Epidermal melanocyte (primary cell): ENCODE measurements at regions not wholly inside any gene's neighbourhood (a gene's known extent, or its start where the extent isn't known, plus 50 kb on each side); places are given as distances from the start of the nearest gene placed in this dataset.

ENCODE experiments used
- DNase-seq: peaks from one replicate; pipeline ENCODE4 v3.0.0; 2011; ENCODE audit warnings: low spot score; ENCODE audit not compliant: insufficient read length

GRCh38 chr5:82405618-82406204 lies 127.6 kb upstream of the RPS23 start:
- DNase-seq = no peak

GRCh38 chr5:82405161-82405560 lies 127.0 kb upstream of the RPS23 start:
- no peak for DNase-seq

DNA sequence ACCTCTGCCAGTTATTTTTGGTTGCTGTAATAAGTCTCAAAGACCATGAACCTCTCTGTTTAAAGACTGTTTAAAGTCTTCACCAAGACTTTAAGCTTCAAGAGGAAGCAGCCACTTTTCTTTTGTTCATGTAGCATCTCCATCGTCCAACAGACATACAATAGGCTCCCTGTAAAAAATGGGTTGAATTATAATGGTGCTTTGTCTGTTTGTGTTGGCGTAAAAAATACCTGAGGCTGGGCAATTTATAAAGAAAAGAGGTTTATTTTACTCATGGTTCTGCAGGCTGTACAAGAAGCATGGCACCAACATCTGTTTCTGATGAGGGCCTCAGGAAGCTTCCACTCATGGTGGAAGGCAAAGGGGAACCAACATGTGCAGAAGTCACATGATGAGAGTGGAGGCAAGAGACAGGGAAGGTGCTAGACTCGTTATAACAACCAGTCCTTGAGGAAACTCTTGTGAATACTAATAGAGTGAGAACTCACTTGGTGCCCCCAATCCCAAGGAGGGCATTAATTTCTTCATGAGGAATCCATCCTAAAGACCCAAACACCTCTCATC lies 126.3 kb upstream of the RPS23 start:
- DNase-seq = no peak

DNA sequence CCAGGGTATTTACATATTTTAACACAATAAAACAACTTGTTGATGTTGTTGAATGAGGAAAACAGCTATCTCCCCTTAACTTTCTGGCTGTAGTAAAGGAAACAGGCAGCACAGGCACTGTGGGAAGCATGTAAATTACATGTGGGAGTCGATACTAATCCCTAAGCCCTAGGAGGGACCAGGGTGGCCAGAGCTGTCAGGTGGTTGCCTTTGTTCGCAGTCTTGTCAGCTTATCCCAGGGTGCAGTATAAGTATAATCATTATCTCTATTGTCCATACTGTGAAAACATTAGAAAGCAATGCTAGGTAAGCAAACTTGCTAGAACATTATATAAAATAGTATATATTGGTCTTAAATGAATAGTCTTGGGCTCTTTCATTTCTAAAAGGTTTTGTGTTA lies 125.6 kb upstream of the RPS23 start:
- DNase-seq = no peak

DNA sequence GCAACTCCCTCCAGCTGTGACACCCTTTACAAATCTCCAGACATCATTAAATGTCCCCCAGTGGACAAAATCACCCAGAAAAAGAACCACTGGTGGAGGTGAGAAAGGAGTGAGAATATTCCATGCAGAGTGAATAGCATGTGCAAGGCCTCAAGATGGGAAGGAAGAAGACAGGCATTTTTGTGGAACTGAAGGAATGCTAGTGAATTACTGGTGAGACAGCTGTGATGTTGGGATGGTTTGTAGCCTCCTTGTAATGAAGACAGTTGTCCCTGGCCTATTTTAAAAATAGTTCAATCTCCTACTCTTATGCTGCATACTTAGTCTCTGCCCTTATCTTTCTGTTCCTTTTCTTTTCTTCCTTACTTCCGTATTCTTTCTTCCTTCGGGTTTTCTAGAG lies 124.9 kb upstream of the RPS23 start:
- DNase-seq = no peak

DNA sequence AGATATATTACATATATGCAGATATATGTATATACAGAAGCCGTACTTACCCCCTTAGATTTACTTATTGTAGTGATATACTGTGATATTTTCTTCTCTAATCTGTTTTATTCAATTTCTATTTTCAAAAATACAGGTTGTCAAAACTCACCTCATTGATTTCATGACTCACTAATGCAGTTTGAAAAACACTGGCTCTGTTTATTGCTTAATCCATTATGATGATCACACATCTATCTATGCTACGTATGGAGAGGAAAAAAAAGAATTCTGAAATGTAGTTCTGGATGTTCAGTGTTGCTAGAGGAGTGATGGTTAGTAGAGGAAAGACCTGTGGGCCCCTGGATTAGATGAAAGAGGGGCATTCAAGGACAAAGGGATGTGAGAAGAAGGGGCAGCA lies 121.0 kb upstream of the RPS23 start:
- no peak for DNase-seq

DNA sequence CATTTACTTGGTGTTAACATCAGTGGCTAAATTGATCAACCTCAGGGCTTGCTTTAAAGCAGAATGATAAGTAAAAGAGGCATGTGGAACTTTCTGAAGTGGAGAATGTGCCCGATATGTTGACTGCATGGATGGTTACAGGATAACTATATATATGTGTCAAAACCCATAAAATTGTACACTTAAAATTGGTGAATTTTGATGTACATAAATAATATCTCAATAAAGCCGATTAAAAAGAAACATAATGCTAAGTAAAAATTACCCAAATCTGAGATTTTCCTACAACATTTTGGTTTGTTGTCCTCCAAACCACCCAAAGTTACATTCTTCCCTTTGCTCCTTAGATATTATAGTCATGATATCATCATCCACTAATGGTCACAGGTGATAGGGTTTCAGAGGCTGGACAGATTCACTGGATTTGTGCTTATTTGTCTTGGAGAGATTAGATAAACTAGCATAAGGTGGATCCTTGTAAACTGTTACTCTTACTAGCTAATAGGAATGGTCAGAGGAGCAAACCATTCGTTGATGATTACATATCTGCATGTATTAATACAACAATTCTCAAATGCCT lies 119.7 kb upstream of the RPS23 start:
- DNase-seq = no peak

GRCh38 chr5:82396871-82397514 lies 118.8 kb upstream of the RPS23 start:
- DNase-seq = no peak

DNA sequence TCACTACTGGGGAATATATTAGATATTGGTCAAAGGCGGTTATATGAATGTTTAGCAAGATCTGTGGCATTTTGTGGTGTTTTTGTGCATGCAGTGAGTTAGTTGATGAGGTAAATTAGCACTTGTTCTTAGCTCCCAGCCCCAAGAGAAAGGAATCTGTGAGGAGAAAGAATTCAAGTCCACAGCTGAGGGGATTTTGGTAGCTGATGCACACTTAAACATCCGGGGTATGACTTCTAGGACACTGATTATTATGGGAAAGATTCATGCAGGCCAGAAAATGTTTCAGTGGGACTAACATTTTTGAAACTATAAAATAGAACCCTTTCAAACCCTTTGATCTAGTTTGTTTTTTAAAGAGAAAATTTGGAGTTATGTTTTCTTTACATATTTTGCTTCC lies 118.2 kb upstream of the RPS23 start:
- no peak for DNase-seq

DNA sequence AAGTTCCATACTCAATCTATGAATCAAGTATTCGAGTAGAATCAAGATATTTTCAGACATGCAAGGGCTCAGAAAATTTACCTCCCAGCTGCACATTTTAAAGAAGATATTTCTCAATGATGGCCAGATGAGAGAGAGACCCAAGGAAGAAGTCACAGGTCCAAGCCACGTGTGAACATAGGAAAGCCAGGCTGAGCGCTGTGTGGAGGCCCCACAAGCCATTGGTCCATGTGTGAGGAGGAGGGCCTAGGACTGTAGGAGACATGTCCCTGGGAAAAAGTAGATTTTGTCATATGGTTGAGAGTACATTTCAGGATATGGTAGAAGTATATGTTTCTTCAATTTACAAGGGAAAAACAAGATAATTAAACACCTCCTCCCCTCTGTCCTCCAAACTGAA lies 115.8 kb upstream of the RPS23 start:
- no peak for DNase-seq

DNA sequence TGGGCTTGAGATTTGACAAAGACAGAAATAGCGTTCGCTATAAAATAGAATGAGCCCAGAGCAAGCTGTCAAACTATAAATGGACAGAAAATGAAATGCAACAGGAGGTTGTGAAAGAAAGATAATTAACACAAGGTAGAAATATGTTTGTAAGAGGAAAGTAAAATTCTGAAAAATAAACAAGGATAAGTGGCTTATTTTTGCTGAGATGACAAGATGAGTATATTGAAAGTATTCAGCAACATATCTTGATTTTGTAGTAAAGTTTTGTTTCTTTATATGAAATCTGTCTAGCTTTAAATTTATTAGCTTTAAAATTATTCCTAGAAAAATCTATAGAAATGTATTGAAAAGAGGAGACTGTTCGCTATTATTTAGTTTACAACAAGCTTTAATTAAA lies 111.9 kb upstream of the RPS23 start:
- DNase-seq = no peak

DNA sequence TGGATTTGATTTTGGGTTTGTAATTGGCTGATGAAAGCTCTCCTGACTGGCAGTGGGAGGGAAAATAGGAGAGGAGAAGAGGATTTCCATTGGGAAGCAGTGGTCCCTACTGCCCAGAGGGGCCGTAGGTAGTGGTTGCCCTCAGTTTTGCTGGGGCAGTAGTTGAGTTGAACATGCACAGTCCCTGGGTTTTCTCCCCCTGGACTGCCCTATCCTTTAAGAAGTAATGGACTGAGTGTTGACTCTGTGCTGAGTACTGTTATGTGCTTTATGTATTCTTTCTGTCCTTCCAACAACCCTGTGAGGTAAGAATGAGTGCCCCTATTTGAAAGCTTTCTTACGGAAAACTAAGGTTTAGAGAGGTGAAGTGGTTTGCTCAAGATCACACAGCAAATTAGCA lies 111.2 kb upstream of the RPS23 start:
- no peak for DNase-seq

DNA sequence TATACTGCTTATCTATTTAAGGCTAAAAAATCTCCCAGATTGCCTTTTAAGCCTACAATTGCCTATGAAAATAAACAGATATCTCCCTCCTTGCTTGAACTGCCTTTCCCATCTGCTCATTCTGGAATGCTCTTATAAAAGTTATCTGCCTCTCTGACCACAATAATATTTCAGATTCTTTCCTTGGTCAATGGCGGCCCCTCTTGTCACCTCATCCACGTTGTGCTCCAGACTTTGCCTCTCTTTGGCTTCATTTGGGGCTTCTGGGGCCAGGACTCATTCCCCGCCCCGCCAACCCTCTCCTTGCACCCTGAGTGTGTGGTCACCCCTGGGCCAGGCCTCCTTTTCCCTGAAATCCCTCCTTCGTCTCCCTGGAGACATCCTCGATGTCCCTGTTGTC lies 110.0 kb upstream of the RPS23 start:
- DNase-seq = no peak

DNA sequence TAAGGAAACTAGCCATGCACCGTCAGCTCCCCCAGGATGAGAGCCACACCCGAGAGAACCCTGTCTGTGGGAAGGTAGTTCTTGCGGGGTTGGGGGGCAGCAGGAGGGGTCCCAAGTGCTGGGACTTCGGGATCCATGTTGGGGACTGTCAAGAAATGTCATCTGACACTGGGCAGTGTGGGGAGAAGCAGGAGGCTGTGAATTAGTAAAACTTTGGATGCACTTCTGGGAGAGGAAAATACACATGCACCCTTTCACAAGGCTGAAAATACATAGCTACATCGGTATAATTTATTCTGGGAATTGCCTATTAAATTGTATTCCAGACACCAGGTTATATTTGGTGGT lies 109.6 kb upstream of the RPS23 start:
- DNase-seq = no peak

- no peak for DNase-seq
These were observed 109.1 kb upstream of the RPS23 start for GRCh38 chr5:82387001-82387818.

DNA sequence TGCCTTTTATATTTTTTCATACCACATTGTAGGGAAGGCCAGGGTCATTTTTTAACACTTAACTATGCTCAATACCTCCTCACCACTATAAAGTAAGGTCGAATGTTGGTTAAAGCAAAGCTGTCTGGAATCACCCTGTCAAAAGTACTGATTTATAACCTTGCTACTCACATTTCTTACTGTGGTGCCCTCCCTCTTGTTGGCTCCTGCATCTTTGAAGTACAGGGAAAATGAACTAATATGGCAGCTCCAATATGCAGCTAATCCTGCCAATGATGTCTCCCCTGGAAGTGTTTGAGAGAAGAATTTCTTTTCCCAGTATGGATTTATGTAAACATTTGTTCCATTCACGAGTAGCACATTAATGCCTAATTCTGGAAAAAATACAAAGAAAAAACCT lies 108.4 kb upstream of the RPS23 start:
- DNase-seq = no peak

- DNase-seq = no peak
These were observed 106.0 kb upstream of the RPS23 start for GRCh38 chr5:82384034-82384750.

DNA sequence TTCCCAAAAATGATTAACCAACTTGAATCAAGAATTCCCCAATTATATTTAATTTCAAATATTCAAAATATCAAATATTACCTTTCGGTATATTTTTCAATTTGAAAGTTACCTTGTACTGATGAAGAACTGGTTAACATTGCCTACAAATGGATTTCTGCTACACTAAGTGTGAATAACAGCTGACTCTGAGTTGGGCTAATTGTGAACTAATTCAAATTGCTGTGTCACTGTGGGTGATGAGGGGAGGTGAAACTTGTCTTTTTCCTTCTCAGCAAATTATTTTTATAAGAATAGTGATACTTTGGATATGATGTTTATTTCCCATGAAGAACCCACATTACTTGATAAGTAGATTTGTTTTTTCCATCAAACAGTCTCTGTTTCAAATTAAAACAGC lies 103.4 kb upstream of the RPS23 start:
- DNase-seq = no peak

DNA sequence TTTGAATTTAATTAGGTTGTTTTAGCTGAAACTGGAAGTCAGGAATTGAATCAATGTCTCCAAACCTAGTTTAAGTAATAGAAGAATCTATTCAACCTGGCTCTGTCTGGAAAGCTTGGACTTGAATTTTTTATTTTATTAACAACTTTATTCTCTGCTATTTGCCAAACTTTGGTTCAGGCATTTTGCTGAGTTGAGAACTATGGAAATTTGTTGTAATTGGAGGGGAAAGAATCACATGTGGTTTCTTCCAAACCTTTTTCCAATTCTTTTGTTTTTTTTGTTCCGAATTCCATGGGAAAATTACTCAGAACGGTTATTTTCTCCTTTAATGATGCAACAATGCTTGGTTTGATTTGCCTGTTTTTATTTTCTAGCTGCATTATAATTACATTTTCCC lies 98.2 kb upstream of the RPS23 start:
- DNase-seq = no peak

DNA sequence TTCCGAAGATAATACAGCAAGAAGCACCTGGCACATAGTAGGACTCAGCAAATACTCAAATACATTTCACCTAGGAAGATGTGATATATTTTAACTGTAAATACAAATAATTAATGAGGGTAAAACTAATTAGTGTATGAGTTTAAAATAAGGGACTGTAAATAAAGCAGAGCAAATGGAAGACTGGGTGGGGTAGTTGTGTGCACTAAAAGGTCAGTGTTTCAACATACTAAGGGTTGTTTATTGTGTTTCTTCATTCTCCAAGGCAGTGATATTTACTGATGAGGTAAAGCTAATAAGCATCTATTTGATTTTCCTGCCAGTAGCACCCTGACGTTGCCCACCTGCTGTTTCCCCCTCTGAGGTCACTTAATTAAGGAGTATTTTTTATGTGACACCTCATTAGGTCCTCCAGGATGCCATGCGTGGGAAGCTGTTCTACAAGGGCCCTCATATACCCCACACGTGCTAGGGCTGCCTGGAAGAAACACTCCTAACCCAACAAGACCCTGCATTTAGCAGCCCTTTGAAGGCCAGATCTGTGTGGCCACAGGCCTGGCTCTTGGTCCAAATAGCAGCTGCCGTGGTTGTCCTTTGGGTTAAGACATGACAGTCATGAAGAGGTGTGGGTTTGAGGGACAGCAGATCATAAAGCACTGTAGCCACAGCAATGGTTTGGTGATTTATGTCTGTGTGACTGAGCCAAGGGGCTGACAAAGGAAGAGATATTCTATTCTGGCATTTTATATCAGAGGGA lies 97.5 kb upstream of the RPS23 start:
- DNase-seq = no peak

GRCh38 chr5:82374637-82375036 lies 96.5 kb upstream of the RPS23 start:
- no peak for DNase-seq
